LNCAP (cell line): ENCODE measurements at regions not wholly inside any gene's neighbourhood (a gene's known extent, or its start where the extent isn't known, plus 50 kb on each side); places are given as distances from the start of the nearest gene placed in this dataset.

Experiments used
- TF ChIP-seq, protein P1 (sequence below): fragments of 450-650 bp; IDR thresholded peaks from 2 replicates; pipeline ENCODE4 v1.5.1; 2017; ENCODE audit warnings: mild to moderate bottlenecking

DNA sequence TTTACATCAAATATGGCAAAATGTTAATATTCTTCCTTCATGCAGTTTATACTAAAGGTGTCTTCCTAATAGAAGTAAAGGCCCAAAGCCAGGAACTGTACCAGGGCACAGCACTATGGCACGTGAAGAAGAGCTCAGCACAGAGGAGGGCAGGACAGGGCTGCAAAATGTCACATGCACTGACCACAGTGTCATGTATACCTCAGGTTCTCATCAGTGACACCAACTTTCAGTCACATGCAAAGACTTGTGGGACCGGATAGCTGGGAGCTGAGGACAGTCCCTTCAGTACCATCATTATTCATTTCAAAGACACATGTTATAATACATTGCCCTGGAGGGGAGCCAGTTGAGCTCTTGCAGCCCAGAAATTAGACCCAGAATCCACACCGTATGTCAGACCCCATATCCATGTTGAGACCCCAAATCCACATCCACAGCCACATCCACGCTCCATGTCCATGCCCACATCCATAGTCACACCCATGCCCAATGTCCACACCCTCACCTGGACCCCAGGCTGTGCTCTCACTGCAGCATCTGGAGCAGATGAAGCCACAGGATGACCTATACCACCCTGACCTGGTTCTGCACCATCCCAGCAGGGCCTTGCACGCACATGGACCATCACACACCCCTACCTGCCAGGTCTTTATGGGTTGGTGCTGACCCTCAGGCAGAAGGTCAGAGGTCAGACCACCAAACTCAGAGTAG, 111.8 kb downstream of the TUBA3C start:
- TF ChIP-seq, protein P1, sequence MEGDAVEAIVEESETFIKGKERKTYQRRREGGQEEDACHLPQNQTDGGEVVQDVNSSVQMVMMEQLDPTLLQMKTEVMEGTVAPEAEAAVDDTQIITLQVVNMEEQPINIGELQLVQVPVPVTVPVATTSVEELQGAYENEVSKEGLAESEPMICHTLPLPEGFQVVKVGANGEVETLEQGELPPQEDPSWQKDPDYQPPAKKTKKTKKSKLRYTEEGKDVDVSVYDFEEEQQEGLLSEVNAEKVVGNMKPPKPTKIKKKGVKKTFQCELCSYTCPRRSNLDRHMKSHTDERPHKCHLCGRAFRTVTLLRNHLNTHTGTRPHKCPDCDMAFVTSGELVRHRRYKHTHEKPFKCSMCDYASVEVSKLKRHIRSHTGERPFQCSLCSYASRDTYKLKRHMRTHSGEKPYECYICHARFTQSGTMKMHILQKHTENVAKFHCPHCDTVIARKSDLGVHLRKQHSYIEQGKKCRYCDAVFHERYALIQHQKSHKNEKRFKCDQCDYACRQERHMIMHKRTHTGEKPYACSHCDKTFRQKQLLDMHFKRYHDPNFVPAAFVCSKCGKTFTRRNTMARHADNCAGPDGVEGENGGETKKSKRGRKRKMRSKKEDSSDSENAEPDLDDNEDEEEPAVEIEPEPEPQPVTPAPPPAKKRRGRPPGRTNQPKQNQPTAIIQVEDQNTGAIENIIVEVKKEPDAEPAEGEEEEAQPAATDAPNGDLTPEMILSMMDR, result no peak

DNA sequence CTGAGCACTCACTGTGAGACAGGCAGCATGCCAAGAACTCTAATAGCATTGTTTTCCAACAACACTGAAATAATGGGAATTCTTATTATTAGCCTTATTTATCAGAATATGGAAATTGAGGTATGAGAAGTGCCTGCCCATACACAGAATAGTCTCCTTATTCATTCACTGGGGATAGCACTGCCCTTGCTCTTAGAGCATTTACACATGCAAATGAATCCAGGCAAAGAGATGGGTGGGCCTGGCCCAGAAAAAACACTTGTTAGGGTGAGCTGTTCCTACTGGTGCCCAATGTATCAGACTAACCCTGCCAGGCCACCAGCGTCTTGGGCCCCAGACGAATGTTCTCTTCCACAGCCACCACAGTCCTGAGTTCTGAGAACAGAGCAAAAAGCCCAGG, 112.9 kb downstream of the TUBA3C start:
- TF ChIP-seq, protein P1, result no peak

DNA sequence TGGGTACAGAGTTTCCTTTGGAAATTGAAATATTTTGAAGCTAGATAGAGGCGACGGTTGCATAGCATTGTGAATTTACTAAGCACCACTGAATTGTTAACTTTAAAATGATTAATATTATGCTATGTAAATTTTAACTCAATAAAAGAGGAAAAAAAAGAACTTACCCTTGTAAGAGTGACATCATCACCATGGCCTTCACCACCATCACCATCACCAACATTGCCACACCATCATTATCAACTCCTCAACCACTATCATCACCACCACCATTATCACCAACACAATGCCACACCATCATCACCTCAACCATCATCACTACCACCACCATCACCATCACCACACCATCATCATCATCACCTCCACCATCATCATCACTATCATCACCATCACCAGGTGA, 113.9 kb downstream of the TUBA3C start:
- TF ChIP-seq, protein P1, result no peak

DNA sequence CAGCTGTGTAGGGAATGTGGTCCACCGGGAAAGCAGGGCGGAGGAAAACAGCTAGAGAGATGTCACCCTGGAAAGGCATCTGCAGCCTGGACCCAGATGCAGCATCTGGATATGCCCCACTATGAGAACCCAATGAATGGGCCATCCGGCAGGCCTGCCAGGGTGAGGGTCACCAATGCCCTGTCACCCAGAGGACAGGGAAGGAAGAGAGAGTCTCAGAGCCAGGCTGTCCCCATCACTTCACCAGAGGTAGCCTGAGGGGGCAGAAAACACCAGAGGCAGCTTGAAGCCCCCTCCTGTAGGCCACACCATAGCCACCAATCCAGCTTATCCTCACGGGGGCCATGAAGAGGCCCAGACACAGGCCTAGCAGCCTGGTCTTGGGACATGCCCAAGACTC, 118.8 kb downstream of the TUBA3C start:
- TF ChIP-seq, protein P1, result no peak

DNA sequence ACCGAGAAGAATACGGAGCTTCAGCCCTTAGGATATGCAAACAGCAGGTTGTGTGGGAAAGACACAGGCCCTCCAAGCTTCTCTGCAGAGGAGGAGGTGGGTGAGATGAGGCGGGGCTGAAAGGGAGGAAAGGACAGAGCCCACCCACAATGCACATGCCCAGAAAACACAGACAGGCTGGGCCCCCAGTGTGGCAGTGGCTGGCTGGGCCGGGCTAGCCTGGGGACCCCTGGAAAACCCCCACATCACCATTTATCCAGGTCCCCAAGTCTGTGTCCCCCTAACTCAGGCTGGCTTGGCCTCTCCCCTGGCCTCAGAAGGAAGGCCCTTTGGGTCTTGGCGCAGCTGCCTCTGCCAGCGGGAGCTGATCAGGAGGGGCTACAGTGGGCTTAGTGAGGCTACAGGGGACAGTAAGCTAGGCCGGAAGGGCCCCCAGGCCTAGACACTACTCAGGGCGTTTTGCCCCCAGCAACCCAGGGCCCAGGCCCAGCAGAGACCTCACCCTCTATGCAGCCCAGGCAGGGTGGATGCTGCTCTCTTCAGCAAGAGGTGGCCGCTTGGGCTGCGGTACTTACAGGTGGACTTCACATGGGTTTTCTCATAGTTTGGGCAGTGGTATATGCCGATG, 119.5 kb downstream of the TUBA3C start:
- TF ChIP-seq, protein P1, result no peak

DNA sequence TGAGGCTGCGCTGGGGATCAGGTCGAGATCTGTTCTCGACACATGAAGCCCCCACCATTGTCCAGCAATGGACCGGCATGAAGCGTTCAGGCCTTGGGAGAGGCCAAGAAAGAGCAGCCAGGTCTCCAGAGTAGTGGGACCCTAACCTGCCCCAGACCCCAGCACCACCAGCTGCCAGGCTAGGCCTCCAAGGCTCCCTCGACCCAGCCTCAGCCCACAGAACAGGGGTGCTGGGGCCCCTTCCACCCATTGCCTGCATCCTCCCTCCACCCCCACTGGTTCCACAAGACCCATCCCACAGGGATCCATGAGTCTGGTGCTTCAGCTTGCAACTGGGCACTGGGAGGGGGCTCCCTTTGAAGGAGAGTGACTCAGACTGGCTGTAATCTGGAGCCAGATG, 120.3 kb downstream of the TUBA3C start:
- TF ChIP-seq, protein P1, result no peak

DNA sequence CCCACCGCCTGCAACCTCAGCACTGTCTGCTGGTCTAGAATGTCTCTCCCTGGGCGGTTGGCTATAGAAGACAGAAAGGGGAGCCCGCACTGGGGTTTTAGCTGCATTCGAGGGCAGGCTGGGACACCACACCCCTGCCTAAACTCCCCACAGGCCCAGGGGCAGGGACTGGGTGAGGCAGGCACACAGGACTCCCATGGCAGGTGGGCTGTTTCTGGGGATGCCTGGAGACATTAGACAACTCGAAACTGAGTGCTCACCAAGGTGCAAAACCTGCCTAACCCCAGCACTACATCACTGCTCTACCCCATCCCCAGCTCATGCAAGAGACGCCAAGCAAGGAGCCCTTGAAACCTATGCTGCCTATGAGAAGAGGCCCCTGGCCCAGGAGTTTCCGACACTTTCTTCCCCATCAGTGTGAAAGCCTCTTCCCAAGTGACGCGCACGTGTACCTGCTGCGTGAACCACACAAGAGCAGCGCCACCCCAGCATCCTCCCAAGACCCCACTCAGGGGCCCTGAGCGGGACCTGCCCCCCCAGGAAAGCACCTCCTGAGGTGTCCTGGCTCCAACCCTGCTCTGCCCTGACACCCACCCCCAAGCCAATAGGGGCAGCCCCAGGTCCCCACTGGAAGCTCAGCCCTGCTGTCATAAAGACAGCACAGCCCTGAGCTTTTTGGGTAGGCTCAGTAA, 121.2 kb downstream of the TUBA3C start:
- TF ChIP-seq, protein P1, result no peak
